ENCODE measurements at regions not wholly inside any gene's neighbourhood (a gene's known extent, or its start where the extent isn't known, plus 50 kb on each side); places are given as distances from the start of the nearest gene placed in this dataset.
"Not testable (repeated sequence)": the region's sequence is repeated elsewhere in the genome, so short reads cannot be mapped to it uniquely, and the experiment has no call there.

DNA sequence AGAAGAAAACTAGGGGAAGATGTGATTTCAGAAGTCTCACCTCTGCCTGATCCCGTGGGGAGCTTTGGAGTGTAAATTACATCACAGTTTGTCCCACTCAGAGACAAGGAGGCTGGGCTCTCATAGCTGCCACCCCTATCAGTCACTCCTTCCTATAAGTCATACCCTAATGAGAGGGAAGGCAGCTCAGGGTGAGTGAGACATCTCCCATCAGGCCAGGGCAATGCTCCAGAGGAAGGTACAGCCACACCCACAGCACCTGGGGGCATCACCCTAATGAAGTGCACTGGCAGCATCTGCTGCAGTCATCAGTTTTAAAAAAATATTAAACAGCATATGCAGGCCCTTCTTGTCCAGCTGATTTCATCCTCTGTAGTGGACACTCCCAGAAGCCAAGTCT, 223.1 kb upstream of the NBPF12 start:
- DNase-seq (ENCODE audit: low read depth in 2 of 2) = not testable (repeated sequence)

- DNase-seq (ENCODE audit: low read depth in 2 of 2) = not testable (repeated sequence)
Observed at GRCh38 chr1:146710838-146711521, 227.1 kb upstream of the NBPF12 start.

- DNase-seq (ENCODE audit: low read depth in 2 of 2) = not testable (repeated sequence)
Observed at GRCh38 chr1:146709302-146709701, 228.8 kb upstream of the NBPF12 start.

- DNase-seq (ENCODE audit: low read depth in 2 of 2) = not testable (repeated sequence)
Observed at GRCh38 chr1:146704162-146704724, 233.9 kb upstream of the NBPF12 start.

- DNase-seq (ENCODE audit: low read depth in 2 of 2) = not testable (repeated sequence)
Observed at GRCh38 chr1:146701320-146701719, 236.8 kb upstream of the NBPF12 start.

GRCh38 chr1:146695388-146695787, 242.7 kb upstream of the NBPF12 start:
- DNase-seq (ENCODE audit: low read depth in 2 of 2) = not testable (repeated sequence)

DNA sequence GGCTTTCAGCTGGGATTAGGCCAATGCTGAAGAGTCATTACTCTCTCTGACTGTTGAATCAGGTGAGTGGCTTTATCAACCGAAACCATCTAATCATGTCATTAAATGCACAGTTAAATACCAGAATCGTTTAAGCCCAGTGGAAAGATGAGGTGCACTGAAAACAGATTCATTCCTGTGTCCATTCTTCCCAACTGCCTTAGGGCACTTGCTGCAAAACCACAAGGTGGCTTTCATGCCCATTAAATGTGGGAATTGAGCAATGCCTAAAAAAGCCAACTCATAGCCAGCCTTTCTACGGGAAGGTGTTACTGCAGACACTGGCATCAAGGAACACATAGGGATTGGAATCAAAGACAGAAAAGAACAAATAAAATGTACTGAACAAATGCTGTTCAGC, 246.3 kb upstream of the NBPF12 start:
- not testable (repeated sequence) for DNase-seq (ENCODE audit: low read depth in 2 of 2)

GRCh38 chr1:146688893-146689292, 249.2 kb upstream of the NBPF12 start:
- DNase-seq (ENCODE audit: low read depth in 2 of 2) = not testable (repeated sequence)

- DNase-seq (ENCODE audit: low read depth in 2 of 2) = not testable (repeated sequence)
Observed at GRCh38 chr1:146686777-146687366, 251.3 kb upstream of the NBPF12 start.

DNA sequence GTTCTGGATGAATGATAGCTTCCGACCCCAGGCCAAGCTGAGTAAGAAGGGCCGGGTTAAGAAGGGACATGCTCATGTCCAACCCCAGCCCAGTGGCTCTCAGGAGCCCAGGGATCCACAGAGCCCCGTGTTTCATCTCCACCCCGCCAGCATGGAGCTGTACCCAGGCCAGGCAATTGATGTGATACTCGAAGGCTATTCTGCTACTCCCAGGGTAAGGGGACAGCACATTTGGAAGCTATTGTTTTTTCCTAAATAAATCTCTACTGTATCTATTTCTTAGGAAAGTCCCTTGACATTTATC, 255.0 kb upstream of the NBPF12 start:
- DNase-seq (ENCODE audit: low read depth in 2 of 2) = not testable (repeated sequence)

DNA sequence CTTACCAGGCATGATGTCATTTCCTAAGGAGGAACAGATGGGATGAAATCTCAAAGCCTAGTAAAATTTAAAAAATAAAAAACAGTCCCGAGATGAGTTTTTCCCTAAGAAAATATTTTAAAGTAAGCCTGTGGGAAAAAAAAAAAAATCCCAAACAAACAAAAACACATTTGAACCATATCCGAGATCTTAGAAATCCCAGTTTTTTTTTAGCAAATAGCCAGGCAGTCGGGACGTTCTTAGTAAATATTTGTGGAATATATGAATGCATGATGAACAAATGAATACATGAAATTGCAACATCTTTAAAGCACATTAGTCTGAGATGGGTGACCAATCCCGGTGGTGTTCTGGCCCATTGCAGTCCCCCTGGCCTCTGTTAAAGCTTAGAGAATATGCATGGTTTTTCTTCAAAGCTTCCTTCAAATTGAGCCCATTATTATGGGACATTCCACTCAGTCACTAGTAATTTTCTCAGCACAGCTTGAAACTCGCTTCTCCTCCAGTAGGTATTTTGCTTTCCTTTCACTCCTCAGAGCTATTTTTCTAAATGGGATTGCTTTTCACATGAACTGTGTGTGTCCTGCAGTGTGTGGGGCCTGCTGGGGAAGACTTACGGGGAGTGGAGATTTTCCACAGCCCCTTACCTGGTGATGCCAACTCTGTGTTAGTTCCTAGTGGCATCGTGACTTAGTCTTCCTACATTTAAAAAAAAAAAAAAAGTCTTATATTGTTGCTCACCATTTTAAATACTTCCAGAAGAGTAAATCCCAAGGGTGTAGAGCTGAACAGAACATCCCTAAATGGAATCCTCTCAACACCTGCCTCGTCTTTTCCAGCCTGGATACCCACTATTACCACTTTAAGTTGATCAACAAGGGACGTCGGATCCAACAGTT, 255.6 kb upstream of the NBPF12 start:
- DNase-seq (ENCODE audit: low read depth in 2 of 2) = not testable (repeated sequence)

GRCh38 chr1:146673729-146674299, 264.3 kb upstream of the NBPF12 start:
- not testable (repeated sequence) for DNase-seq (ENCODE audit: low read depth in 2 of 2)

- not testable (repeated sequence) for DNase-seq (ENCODE audit: low read depth in 2 of 2)
Observed at GRCh38 chr1:146672608-146673007, 265.5 kb upstream of the NBPF12 start.

DNA sequence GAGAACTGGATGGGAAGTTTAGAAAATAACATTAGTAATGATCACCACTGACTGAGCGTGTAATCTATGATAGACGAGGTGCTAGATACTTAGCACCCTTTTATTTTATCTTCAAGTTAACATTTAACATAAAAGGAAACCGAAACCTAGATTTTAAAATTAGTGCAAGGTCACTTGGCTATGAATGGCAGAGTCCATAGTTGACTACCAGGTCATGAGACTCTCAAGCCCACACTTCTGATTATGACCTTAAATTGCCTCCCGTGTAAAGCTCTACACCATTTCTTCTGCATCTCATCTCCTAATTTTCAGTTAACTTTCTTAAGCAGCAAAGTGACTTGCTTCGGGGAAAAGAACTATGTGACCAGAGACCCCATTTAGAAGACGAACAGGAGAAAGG, 266.5 kb upstream of the NBPF12 start:
- DNase-seq (ENCODE audit: low read depth in 2 of 2) = not testable (repeated sequence)

GRCh38 chr1:146670832-146671566, 267.1 kb upstream of the NBPF12 start:
- not testable (repeated sequence) for DNase-seq (ENCODE audit: low read depth in 2 of 2)

GRCh38 chr1:146666275-146666674, 271.8 kb upstream of the NBPF12 start:
- not testable (repeated sequence) for DNase-seq (ENCODE audit: low read depth in 2 of 2)

DNA sequence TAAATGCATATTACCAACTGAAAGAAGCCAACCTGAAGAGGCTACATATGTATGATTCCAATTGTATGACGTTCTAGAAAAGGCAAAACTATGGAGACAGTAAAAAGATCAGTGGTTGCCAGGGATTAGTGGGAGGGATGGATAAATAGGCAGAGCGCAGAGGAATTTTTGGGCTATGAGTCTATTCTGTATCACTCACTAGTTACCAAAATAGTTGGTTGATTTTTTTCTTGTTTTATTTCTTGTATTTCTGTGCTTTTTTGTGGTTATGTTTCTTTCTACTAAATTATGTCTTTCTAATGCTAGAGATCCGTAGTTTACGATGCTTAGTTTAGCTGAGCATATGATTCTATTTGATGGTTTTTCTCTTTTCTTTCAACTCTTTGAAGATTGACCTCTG, 277.9 kb upstream of the NBPF12 start:
- DNase-seq (ENCODE audit: low read depth in 2 of 2) = not testable (repeated sequence)

DNA sequence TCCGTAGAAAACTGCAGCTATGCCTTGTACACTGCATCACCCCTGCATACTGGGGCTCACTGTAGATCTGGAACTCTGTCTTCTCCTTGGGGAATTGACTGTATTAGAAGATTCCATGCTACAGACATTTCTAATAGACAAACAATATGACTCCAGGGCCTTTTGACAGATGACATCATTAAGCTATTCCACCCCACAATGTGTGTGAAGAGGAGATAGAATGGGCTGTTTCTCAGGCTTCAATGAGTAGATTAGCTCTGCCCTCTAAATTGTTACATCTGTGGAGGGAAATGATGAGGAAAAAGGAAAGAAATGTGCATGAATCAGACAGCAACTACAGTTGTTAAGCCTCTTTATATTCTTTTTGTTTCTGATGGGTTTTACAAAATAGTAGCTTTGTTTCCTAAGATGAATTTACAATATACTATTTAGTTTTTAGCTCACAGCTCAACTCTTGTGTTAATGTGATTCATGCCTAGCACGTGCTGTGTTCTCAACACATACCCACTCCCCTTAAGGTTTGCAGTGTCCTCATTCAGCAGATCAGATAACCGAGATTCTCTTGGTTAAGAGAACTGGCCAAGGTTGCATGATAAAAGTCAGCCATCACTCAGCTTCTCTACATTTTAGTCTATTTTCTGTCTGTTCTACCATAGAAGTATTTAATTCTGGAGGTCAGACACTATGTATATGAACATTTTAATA, 281.6 kb upstream of the NBPF12 start:
- not testable (repeated sequence) for DNase-seq (ENCODE audit: low read depth in 2 of 2)

- DNase-seq (ENCODE audit: low read depth in 2 of 2) = not testable (repeated sequence)
Observed at GRCh38 chr1:146654763-146655162, 283.4 kb upstream of the NBPF12 start.

GRCh38 chr1:146645978-146646604, 292.0 kb upstream of the NBPF12 start:
- not testable (repeated sequence) for DNase-seq (ENCODE audit: low read depth in 2 of 2)
